ENCODE measurements at regions not wholly inside any gene's neighbourhood (a gene's known extent, or its start where the extent isn't known, plus 50 kb on each side); places are given as distances from the start of the nearest gene placed in this dataset.

DNA sequence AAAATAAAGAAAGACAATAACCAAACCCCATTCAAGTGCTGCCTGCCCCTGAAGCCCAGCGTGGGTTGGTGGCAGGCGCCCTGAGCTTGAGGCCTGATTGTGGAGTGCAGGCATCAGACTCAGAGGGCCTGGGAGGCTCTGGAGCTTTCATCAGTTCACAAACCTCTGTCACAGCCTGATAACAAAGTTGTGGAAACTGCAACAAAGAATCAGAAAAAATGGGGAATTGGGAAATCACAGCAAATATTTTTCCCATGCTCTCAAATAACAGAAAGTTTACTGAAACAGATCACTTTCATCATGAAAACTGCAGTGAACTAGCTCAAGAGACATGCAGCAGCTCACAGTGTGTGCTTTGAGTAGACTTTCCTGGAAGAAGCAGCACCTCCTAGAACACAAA is 793.6 kb downstream of the UQCRFS1 start:
- no peak for DNase-seq (ENCODE audit: extremely low read depth in 1 of 11, low read depth in 9 of 11, low spot score in 4 of 11)

DNA sequence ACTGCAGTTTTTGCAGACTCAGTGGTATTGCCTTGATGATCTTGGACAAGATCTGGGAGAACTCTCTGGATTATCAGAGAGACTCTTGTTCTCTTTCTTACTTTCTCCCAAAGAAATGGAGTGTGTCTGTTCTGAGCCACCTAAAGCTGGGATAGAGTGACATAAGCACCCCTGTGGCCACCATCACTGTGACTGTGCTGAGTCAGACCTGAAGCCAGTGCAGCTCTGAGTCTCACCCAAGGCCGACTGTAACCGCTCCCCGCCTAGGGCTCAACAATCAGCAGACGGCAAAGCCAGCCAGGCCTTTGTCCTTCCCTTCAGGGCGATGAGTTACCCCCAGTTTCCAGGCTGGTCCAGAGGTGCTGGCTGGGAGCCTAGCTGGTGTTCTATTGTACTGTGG is 795.6 kb downstream of the UQCRFS1 start:
- DNase-seq (ENCODE audit: extremely low read depth in 1 of 11, low read depth in 9 of 11, low spot score in 4 of 11): no peak

DNA sequence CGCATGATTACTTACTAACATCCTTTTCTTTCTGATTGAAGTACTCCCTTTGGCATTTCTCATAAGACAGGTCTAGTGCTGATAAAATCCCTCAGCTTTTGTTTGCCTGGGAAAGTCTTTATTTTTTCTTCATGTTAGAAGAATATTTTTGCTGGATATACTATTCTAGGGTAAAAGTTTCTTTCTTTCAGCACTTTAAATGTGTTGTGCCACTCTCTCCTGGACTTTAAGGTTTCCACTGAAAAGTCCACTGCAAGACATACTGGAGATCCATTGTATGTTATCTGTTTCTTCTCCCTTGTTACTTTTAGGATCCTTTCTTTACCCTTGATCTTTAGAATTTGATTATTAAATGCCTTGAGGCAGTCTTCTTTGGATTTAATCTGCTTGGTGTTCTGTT is 796.7 kb downstream of the UQCRFS1 start:
- DNase-seq (ENCODE audit: extremely low read depth in 1 of 11, low read depth in 9 of 11, low spot score in 4 of 11): no peak

DNA sequence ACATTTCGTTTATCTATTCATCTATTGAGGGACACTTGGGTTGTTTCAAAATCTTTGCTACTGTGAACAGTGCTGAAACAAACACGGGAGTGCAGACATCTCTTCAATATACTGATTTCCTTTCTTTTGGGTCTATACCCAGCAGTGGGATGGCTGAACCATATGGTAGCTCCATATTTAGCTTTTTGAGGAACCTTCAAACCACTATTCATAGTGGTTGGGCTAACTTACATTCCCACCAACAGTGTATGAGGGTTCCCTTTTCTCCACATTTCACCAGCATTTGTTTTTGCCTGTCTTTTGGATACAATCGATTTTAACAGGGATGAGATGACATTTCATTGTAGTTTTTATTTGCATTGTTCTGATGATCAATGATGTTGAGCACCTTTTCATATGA is 798.2 kb downstream of the UQCRFS1 start:
- no peak for DNase-seq (ENCODE audit: extremely low read depth in 1 of 11, low read depth in 9 of 11, low spot score in 4 of 11)

DNA sequence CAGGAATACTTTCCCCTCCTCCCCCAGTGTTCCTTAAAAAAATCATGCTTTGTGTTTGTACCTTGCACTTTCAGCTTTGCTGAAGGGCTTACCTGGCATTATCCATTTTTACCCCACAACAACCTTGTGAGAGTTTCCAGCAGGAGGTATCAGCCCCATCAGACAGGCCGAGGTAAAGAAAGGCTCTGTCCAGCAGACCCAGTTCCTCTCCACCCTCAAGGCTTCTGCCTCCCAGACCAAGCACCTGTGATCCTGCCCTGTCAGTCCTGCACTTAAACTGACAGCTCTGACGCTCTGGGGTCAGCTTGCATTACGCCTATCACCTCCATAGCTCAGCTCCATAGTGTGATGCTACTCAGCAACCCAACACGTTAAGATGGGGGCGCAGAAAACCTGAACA is 803.1 kb downstream of the UQCRFS1 start:
- DNase-seq (ENCODE audit: extremely low read depth in 1 of 11, low read depth in 9 of 11, low spot score in 4 of 11): no peak

DNA sequence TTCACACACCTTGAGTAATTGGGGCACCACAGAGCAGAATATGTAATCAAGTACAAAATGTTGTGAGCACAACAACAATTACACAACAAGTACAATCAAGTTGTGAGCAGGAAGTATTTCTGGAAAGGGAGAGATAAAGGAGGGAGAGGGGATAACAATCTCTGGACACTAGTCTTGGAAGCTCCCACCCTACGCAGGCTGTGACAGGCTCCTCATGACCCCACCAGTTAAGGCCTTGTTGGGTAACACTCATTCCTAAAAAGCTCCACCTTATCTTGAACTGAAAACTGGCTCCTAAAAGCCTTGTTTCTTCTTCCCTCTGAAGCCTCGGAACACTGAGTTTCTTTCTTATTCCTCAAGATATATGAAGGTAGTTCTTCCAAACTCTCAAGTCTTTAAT is 806.0 kb downstream of the UQCRFS1 start:
- DNase-seq (ENCODE audit: extremely low read depth in 1 of 11, low read depth in 9 of 11, low spot score in 4 of 11): no peak

DNA sequence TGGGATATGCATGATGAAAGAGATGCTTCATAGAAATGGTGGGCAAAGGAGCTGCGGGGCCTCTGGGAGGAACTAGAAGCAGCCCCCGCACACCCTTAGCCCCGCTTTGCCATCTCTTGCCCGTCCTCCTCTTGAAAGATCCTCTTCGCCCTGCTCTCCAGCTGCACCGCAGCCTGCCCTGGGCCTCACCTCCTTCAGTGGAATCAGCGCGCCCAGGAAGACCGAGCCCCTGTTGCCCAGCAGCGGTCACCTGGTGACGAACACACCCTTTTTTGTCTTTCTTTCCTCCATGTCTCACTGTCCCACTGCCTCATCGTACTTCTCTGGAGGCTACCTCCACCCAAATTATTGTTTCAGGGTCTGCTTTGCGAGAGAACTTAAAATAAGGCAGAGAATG is 807.6 kb downstream of the UQCRFS1 start:
- DNase-seq (ENCODE audit: extremely low read depth in 1 of 11, low read depth in 9 of 11, low spot score in 4 of 11): no peak

DNA sequence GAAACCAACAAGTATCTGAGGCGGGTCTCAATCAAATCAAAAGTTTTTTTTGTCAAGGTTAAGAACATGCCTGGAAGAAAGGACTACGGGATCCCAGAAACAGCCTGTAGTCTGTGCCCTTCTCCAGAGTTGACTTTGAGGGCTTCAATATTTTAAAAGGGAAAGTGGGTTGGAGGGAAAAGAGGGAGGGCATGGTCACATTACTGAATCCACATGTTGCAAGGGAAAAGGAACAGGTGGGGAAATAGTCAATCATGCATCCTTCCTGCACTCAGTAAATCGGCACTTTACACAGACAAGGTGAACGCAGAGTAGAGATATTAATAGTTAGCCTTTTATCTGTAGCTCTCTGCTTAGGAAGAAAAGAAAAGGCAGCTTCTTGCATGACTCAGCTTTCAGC is 808.5 kb downstream of the UQCRFS1 start:
- no peak for DNase-seq (ENCODE audit: extremely low read depth in 1 of 11, low read depth in 9 of 11, low spot score in 4 of 11)

DNA sequence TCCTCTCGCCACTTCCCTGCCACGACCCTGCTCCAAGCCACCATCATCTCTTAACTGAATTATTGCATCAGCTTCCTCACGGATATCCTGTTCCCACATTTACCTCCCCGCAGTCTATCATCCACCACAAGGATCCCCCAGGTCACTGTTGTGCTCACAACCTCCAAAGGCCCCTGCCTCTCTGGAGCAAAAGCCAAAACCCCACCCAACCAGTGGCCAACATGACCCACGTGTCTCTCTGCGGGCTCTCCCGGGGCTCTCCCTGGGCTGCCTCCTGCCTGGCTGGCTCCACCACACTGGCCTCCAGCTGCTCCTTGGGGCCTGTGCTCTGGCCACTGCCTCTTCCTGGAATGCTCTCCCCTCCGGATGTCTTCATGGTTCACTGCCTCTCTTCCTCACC is 809.3 kb downstream of the UQCRFS1 start:
- DNase-seq (ENCODE audit: extremely low read depth in 1 of 11, low read depth in 9 of 11, low spot score in 4 of 11): no peak

DNA sequence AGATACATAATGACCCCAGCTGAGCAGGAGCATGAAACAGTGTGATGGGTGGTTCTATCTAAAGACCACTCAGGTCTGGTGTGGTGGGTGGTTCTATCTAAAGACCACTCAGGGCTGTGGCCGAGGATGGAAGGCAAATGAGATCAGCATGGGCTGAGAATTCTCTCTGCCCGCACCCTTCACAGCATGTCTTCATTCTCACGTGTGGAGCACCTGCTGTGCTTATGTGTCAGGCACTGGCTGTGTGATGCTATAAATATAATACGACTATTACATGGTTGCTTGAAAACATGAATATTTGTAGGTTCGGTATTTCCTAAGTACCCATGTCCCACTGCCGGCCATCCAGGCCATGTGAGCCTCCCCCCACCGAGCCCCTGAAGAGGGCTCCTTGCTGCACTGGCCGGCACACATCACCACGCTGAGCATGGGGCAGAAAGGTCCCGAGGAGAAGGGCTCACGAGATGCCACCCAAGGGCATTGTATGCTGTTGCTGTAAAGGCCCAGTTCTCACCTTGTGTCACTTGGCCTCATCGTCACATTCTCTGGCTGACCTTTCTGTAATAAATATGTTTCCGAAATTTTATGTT is 810.2 kb downstream of the UQCRFS1 start:
- no peak for DNase-seq (ENCODE audit: extremely low read depth in 1 of 11, low read depth in 9 of 11, low spot score in 4 of 11)

DNA sequence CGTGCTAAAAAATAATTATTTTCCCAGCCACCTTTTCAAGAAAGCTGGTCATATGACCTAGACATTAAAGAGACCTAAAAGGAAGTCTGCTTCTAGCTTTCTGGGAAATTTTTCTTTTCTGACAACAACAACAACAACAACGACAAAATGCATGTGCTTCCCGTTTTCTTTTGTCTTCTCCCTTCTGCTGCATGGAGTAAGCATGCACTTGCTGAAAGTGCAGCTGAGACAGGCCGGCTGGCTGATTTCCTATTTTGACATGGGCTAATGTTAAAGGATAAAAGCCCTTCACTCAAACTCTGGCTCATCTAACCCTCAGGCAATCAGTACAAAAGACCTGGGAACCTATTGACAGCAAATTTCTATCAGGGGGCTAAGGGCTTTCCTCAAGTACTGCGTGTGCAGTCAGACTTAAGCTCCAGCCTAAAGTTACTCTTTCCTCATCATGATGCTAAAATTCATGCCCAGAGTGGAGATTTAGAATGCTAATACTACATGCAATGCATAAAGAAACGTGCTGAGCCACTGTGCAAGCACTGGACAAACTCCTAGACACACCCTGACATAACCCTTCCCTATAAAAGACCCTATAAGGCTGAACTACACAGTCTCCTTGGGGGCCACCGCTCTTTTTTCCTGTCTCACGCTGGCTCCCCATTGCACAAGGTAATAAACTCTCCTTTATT is 811.1 kb downstream of the UQCRFS1 start:
- DNase-seq (ENCODE audit: extremely low read depth in 1 of 11, low read depth in 9 of 11, low spot score in 4 of 11): no peak

DNA sequence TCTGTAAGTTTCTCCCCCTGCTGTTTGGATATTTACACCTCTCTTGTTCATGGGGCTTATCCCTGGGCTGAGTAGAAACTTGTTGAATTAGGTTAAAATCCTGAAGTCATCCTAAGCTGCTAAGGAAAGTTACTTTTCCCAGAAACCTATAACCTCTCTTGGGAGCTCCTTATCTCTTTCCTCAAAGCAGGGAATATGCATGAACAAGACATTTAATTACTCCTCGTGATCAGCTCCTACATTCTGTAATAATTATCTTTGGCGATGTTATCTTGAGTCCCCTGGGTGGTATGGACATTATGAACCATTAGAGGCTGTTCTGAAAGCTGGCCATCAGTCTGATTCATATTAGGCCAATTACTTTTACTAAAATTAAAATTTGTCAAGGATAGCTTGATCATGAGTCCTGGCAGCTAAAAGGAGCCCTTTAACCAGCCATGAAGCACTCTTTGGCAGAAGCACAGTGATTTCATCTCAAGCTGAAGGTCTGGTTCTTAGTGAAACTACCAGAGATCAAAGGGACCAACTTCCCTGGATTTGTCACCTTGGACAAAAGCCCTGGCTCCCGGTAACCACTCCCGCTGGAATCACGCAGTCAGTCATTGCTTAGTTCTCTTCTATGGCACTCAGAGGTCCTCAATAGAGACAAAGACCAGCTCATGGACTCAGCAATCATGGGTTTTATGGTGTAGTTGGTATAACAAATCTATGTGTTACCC is 811.8 kb downstream of the UQCRFS1 start:
- no peak for DNase-seq (ENCODE audit: extremely low read depth in 1 of 11, low read depth in 9 of 11, low spot score in 4 of 11)

DNA sequence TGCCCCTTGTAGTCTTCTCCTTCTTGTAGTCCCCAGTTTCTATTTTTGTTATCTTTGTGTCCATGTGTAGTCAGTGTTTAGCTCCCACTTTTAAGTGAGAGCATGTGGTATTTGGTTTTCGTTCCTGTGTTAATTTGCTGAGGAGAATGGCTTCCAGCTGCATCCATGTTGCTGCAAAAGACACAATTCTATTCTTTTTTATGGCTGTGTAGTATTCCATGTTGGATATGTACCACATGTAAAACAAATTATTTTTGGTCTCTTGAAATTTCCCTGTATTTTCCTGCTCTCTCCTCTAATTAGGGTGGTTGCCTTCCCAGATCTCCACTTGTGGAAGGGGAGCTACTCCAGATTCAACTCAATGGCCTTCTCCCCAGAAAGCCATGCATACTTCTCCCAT is 813.8 kb downstream of the UQCRFS1 start:
- DNase-seq (ENCODE audit: extremely low read depth in 1 of 11, low read depth in 9 of 11, low spot score in 4 of 11): no peak

DNA sequence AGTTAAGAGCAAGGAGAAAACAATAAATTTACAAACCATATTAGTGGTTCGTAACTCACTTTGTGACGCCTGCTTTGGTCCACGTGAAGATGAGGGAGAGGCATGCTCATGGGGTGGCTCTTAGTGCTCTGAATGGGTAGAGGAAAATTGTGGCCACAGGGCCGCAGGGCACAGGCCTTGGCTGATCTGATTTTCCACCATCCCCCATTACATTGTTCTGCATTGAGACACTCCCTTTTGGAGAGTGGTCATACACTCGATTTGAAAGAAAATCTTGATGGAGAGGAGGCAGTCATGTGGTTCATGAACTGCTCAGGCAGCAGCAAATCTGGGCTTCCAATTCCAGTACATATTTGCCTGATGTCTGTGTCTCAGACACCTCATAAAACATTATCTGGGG is 815.2 kb downstream of the UQCRFS1 start:
- no peak for DNase-seq (ENCODE audit: extremely low read depth in 1 of 11, low read depth in 9 of 11, low spot score in 4 of 11)

DNA sequence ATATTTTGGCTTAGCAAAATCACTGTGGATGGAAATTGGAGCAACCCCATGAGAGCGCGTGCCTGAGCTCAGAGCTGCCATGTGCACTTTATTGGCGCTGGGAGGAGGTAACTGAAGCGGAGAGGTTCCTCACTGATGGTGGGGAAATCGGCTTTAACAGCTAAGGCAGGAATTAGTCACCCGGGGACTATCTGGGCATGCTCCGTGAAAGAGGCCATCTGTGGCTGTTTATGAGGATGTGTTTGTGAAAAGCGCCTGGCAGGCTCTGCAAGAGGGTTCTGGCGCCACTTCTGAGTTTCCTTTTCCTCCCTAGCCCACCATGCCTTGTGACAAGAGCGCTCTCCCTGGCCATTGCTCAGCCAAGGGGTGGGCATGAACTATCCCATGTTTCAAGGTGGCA is 815.6 kb downstream of the UQCRFS1 start:
- DNase-seq (ENCODE audit: extremely low read depth in 1 of 11, low read depth in 9 of 11, low spot score in 4 of 11): no peak

DNA sequence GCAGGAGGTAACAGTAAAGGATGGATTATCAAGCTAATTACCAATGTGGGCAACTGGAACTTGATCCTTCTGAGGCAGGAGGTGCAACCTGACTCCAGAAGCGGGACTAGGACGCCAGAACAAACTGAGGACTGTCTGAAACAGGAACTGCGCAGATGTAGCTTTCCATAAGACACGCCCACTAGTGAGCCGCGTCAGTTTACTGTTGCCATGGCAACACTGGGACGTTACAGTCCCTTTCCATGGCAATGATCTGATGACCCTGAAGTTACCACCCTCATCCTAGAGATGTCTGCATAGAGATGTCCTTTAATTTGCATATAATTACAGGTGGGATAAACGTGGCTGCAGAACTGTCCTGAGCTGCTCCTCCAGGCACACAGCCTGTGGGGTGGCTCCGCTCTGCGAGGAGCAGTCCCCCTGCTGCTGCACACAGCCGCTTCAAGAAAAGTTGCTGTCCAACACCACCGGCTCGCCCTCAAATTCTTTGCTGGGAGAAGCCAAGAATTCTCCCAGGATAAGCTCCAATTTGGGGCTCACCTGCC is 816.6 kb downstream of the UQCRFS1 start:
- no peak for DNase-seq (ENCODE audit: extremely low read depth in 1 of 11, low read depth in 9 of 11, low spot score in 4 of 11)

DNA sequence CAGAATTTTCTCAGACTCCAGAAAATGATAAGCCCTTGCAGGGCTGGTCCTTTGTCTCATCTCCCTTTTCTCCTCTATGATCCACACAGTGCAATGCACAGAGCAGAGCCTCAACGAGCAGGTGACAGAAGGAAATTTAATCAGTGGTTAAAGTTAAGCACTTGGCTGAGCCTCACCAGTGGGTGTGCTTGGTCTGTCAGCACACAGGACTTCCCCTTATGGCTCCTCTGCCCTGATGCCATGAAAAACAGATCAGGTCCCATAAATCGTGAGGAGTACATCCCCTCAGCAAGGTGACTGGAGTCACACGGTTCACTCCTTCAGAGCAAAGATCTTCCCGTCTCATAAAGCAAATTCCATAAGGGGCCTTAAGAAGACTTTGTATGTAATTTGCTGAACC is 818.2 kb downstream of the UQCRFS1 start:
- no peak for DNase-seq (ENCODE audit: extremely low read depth in 1 of 11, low read depth in 9 of 11, low spot score in 4 of 11)

DNA sequence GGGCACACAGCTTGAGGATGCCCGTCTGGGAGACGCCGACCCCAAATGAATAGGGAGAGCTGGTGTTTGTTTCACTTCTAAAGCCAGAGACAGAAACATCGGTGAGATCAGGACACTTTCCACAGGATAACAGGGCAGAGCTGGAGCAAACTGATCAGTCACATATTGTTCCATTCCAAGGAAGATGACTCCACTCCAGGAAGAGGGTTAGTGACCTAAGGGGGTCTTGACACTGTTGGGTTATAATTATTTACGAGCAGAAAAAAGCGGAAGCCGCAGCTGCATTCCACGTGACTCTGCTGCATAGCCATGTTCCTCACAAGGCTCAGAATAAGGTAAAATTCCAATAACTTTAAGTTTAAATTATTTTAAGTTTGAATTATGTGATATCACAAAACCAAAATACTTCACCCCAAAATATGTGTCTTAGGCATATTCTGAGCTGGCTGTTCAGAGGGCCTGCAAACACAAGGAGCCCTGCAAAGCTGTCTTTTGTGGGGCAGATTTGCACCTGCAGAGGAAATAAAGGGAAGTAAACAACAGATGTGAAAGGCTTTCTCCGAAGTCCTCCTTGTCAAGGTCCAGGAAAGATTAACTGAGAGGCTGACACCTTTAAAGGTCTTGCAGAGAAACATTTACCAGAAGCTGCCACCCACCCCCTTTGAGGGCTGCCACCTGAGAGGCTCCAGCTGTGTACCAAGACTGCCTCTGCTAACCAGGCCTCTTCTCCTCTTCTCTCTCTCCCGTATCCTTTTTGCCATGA is 819.2 kb downstream of the UQCRFS1 start:
- no peak for DNase-seq (ENCODE audit: extremely low read depth in 1 of 11, low read depth in 9 of 11, low spot score in 4 of 11)

DNA sequence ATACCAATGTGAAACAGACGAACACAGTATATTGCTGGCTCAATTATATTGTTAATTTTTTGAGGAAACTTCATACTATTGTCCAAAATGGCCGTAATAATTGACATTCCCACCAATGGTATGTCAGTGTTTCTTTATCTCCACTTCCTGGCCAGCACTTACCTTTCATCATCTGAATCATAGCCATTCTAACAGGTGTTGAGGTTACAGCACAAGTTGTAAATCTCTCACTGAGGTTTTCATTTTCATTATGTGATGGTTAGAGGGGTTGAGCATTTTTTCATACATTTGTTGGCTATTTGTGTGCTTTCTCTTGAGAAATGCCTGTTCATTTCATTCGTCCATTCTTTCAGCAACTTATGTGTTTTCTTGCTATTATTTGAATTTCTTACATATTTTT is 824.0 kb downstream of the UQCRFS1 start:
- no peak for DNase-seq (ENCODE audit: extremely low read depth in 1 of 11, low read depth in 9 of 11, low spot score in 4 of 11)

DNA sequence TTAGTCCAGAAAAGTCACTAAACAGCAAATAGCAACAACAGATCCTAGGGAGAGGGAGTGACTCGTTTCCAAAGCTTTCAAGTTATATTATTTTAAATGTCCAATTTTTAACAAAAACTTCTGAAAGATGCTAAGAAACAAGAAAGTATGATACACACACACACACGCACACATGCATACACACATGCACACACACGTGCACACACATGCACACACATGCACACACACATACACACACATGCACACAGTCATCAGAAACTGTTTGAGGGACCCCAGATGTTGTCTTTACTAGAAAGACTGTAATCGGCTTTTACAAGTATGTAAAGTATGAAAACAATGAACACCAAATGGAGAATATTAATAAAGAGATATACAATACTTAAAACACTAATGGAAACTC is 825.4 kb downstream of the UQCRFS1 start:
- no peak for DNase-seq (ENCODE audit: extremely low read depth in 1 of 11, low read depth in 9 of 11, low spot score in 4 of 11)
